Colonic mucosa (tissue), 4 donors: ENCODE measurements at regions not wholly inside any gene's neighbourhood (a gene's known extent, or its start where the extent isn't known, plus 50 kb on each side); places are given as distances from the start of the nearest gene placed in this dataset.

Experiments
- DNase-seq: peaks from one replicate; pipeline ENCODE4 v3.0.0-alpha.2; 2020
- H3K27ac ChIP-seq: fragments of 200-600 bp; one replicate; pipeline ENCODE4 v1.8.0; 2021
- H3K27me3 ChIP-seq: fragments of 200-600 bp; one replicate; pipeline ENCODE4 v1.8.0; 2021
- H3K36me3 ChIP-seq: fragments of 200-600 bp; one replicate; pipeline ENCODE4 v1.8.0; 2021
- H3K4me1 ChIP-seq: fragments of 200-600 bp; one replicate; pipeline ENCODE4 v1.8.0; 2021; ENCODE audit warnings: mild to moderate bottlenecking
- H3K4me3 ChIP-seq: fragments of 200-600 bp; one replicate; pipeline ENCODE4 v1.8.0; 2021
- H3K9ac ChIP-seq, 2 donors: one replicate each; pipeline ENCODE4 v1.7.0; 2013; ENCODE audit warnings: control low read depth in 2 of 2, low read depth in 2 of 2, low read length in 2 of 2
- H3K9me3 ChIP-seq: fragments of 200-600 bp; one replicate; pipeline ENCODE4 v1.8.0; 2021
- intact Hi-C: fragments of 100-400 bp; cut with DNase I; formaldehyde crosslinking; loops from one replicate; pipeline ENCODE4 v1.14.1; 2022
- TF ChIP-seq, protein P1 (sequence below): fragments of 200-600 bp; IDR thresholded peaks from one replicate; pipeline ENCODE4 v1.8.0; 2022; ENCODE audit warnings: antibody characterized with exemption, mild to moderate bottlenecking
- donor health status: healthy.
- donor health status: DM: no; HTN: no; CAD: no.
- donor health status: DM: no; HTN: no; CAD: no.

- intact Hi-C loops = no loop called here
- no peaks in the 10 kb centered on the region for H3K27me3 ChIP-seq
- no peak for DNase-seq
Measured at GRCh38 chr6:79814940-79815339, 132.4 kb downstream of the ELOVL4 start.

DNA sequence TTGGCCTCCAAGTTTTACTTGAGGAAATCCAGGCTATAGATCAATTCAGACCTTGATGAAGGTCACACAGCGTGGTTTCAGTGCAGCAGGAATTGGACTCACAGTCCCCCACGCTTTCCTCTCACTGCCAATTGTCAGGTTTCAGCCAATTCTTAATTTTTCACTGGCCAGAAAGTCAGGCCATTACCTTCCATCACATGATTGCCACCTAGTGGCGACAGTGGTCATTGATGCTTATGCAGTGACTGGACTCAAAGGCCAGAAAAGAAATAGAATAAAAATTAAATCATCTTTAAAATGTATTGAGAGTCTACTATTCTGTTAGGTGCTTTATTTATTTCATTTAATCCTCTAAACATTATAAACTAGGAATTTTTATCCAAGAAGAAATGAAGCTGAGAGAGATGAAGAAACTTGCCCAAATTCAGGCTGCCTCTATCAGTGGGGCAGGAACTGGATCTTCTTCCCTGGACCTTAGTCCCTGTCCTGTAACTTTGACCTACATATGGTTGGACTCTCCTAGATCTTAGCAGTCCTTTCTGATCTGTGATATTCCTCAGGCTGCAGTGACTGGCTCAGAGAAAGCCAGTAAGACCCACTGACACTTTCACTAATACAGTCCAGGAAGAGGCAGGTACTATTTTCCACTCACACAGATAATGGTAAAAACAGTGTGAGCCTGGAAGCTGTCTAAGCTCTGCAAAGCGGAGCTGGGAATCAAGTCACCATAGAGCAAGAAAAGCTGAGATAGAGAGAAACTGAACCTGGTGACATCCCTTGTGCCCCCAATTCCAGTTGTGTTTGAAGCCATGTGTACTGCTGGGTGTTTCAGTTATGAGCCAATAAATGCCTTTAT is 133.3 kb downstream of the ELOVL4 start:
- Histone ChIP-seq H3K9me3 (no peaks in the 10 kb centered on the region), H3K4me3 (no peak overlapping the region), H3K9ac (no peak overlapping the region), H3K36me3 (no peaks in the 10 kb centered on the region), H3K27ac (no peak overlapping the region), H3K4me1 (no peaks in the 10 kb centered on the region), H3K27me3 (no peaks in the 10 kb centered on the region)
- intact Hi-C loops = no loop called here
- TF ChIP-seq, protein P1, sequence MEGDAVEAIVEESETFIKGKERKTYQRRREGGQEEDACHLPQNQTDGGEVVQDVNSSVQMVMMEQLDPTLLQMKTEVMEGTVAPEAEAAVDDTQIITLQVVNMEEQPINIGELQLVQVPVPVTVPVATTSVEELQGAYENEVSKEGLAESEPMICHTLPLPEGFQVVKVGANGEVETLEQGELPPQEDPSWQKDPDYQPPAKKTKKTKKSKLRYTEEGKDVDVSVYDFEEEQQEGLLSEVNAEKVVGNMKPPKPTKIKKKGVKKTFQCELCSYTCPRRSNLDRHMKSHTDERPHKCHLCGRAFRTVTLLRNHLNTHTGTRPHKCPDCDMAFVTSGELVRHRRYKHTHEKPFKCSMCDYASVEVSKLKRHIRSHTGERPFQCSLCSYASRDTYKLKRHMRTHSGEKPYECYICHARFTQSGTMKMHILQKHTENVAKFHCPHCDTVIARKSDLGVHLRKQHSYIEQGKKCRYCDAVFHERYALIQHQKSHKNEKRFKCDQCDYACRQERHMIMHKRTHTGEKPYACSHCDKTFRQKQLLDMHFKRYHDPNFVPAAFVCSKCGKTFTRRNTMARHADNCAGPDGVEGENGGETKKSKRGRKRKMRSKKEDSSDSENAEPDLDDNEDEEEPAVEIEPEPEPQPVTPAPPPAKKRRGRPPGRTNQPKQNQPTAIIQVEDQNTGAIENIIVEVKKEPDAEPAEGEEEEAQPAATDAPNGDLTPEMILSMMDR = peak; percentile 88
- DNase-seq = peak; percentile 76

More at GRCh38 chr6:79814940-79815339, 132.4 kb downstream of the ELOVL4 start:
- no peak overlapping the region for H3K4me3 ChIP-seq
- TF ChIP-seq, protein P1 = no peak
- H3K27ac ChIP-seq = no peak overlapping the region
- H3K9ac ChIP-seq = no peak overlapping the region
- H3K36me3 ChIP-seq = no peaks in the 10 kb centered on the region
- no peaks in the 10 kb centered on the region for H3K4me1 ChIP-seq
- no peaks in the 10 kb centered on the region for H3K9me3 ChIP-seq

DNA sequence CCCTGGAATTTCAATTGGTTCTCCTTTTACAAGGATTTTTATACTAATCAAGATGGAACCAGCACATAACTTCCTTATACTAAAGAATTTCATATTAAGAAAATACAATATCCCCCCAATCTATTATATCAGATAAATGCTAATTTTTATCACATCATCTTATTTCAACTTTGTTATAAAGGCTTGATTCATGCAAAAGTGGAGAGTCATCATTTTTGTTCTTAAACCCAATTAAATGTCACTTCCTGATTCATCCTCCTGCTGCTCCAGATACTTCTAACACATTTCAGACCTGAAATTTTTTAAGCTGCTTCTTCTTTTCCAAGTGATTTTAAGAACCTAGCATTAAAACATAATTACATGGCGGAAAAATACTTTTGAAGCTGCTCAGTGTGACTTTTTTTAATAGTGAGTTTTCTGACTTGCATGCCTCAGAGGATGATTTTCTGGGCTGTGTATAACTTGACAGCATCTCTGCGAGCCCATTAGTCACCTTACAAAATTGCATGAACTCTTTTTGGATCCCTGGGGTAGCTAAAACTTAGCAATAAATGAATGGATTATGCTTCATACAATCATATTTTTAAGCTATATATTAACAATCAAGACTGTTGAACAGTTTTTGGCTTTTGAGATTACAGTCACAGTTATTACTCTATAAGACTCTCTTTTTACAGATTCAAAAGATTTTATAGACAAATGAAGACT is 134.1 kb downstream of the ELOVL4 start:
- H3K27ac ChIP-seq = no peak overlapping the region
- intact Hi-C loops = no loop called here
- TF ChIP-seq, protein P1 = no peak

GRCh38 chr6:79812195-79812594 is 135.2 kb downstream of the ELOVL4 start:
- Histone ChIP-seq H3K4me1 (no peaks in the 10 kb centered on the region), H3K9ac (no peak overlapping the region), H3K9me3 (no peaks in the 10 kb centered on the region), H3K4me3 (no peak overlapping the region), H3K27ac (no peak overlapping the region), H3K36me3 (no peaks in the 10 kb centered on the region), H3K27me3 (no peaks in the 10 kb centered on the region)
- TF ChIP-seq, protein P1 = no peak
- DNase-seq = no peak
- intact Hi-C loops = no loop called here

More for the DNA sequence above, 134.1 kb downstream of the ELOVL4 start:
- Histone ChIP-seq H3K9me3 (no peaks in the 10 kb centered on the region), H3K36me3 (no peaks in the 10 kb centered on the region), H3K27me3 (no peaks in the 10 kb centered on the region), H3K4me3 (no peak overlapping the region), H3K9ac (no peak overlapping the region), H3K4me1 (no peaks in the 10 kb centered on the region)
- no peak for DNase-seq

DNA sequence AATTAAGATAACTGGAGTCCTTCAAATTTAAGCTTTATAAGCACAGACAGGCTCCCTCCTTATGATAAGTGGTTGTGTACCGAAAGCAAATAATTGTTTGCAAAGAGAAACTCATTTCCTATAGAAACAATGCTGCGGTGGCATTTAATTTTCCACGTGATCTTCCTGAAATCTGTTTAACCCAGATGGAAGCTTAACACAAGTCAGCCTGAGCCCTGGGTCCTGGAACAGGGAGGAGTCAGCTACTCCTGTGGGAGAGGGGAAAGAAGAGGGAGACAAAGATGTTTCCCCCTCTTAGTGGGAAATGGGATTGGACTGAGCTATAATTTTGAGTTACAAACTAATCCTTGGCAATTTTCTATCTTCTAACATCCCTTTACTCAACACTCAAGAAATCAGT is 136.5 kb downstream of the ELOVL4 start:
- intact Hi-C loops = no loop called here
- DNase-seq = no peak
- no peaks in the 10 kb centered on the region for H3K9me3 ChIP-seq
- no peak overlapping the region for H3K9ac ChIP-seq
- no peak overlapping the region for H3K27ac ChIP-seq
- no peak overlapping the region for H3K4me3 ChIP-seq
- H3K36me3 ChIP-seq = no peaks in the 10 kb centered on the region
- H3K27me3 ChIP-seq = no peaks in the 10 kb centered on the region
- H3K4me1 ChIP-seq = no peaks in the 10 kb centered on the region
- TF ChIP-seq, protein P1 = no peak
